NCI-H526 treated with DMSO at 0.1 percent for 48 hours (cell line): ENCODE measurements at regions not wholly inside any gene's neighbourhood (a gene's known extent, or its start where the extent isn't known, plus 50 kb on each side); places are given as distances from the start of the nearest gene placed in this dataset.

Experiments used
- DNase-seq: peaks from one replicate; lab custom pipeline; 2025; lab: John Stamatoyannopoulos, UW

GRCh38 chr7:41795276-41795833 lies 92.5 kb upstream of the INHBA start:
- no peak for DNase-seq

GRCh38 chr7:41793556-41793955 lies 90.7 kb upstream of the INHBA start:
- DNase-seq, result no peak

- DNase-seq, result no peak
Measured at GRCh38 chr7:41792120-41792519, 89.2 kb upstream of the INHBA start.

- DNase-seq, result no peak
Measured at GRCh38 chr7:41788556-41788955, 85.7 kb upstream of the INHBA start.

GRCh38 chr7:41787651-41788350 lies 84.9 kb upstream of the INHBA start:
- DNase-seq, result no peak

GRCh38 chr7:41786944-41787343 lies 84.1 kb upstream of the INHBA start:
- DNase-seq, result no peak

- no peak for DNase-seq
Measured at GRCh38 chr7:41786404-41786803, 83.5 kb upstream of the INHBA start.

- DNase-seq, result no peak
Measured at GRCh38 chr7:41785840-41786239, 83.0 kb upstream of the INHBA start.

- DNase-seq, result no peak
Measured at GRCh38 chr7:41785265-41785664, 82.4 kb upstream of the INHBA start.

GRCh38 chr7:41779918-41780317 lies 77.0 kb upstream of the INHBA start:
- no peak for DNase-seq

- DNase-seq, result no peak
Measured at GRCh38 chr7:41777894-41778596, 75.2 kb upstream of the INHBA start.

GRCh38 chr7:41774966-41775365 lies 72.1 kb upstream of the INHBA start:
- DNase-seq, result no peak

- no peak for DNase-seq
Measured at GRCh38 chr7:41773756-41774155, 70.9 kb upstream of the INHBA start.

- no peak for DNase-seq
Measured at GRCh38 chr7:41771717-41772116, 68.8 kb upstream of the INHBA start.

- no peak for DNase-seq
Measured at GRCh38 chr7:41769162-41769561, 66.3 kb upstream of the INHBA start.

- no peak for DNase-seq
Measured at GRCh38 chr7:41763626-41764025, 60.7 kb upstream of the INHBA start.

- DNase-seq, result no peak
Measured at GRCh38 chr7:41762641-41763040, 59.8 kb upstream of the INHBA start.

- no peak for DNase-seq
Measured at GRCh38 chr7:41760293-41760692, 57.4 kb upstream of the INHBA start.

GRCh38 chr7:41758321-41758720 lies 55.4 kb upstream of the INHBA start:
- DNase-seq, result no peak

- DNase-seq, result no peak
Measured at GRCh38 chr7:41756650-41757182, 53.8 kb upstream of the INHBA start.

- DNase-seq, result no peak
Measured at GRCh38 chr7:41755096-41755495, 52.2 kb upstream of the INHBA start.

GRCh38 chr7:41754046-41754445 lies 51.2 kb upstream of the INHBA start:
- no peak for DNase-seq
